ENCODE measurements at regions not wholly inside any gene's neighbourhood (a gene's known extent, or its start where the extent isn't known, plus 50 kb on each side); places are given as distances from the start of the nearest gene placed in this dataset.

GRCh38 chr7:125480762-125481161, 551.1 kb upstream of the POT1 start:
- TF ChIP-seq CTCF (IDR thresholded peaks at IDR 0.05) (no peak), POLR2AphosphoS5 (IDR thresholded peaks at IDR 0.05) (no peak)

All from prostate gland (tissue), 2 donors.